IMR-90 (cell line): ENCODE measurements at regions not wholly inside any gene's neighbourhood (a gene's known extent, or its start where the extent isn't known, plus 50 kb on each side); places are given as distances from the start of the nearest gene placed in this dataset.

Experiments
- ATAC-seq: fragments of 200-7000 bp; cut with Tn5 transposase; 2 replicates; pipeline ENCODE4 v1.9.1; 2020; ENCODE audit warnings: low read depth, mild to moderate bottlenecking, moderate library complexity
- BruUV-seq: library from RNA; stranded (reverse); fragments of 400-500 nt; replicated peaks from 2 replicates; lab custom pipeline; 2021; lab: Mats Ljungman, UMichigan
- CTCF ChIA-PET: fragments of 300-600 bp; formaldehyde crosslinking; extraction: SDS; loops from one replicate; lab custom pipeline; 2021; ENCODE audit warnings: antibody characterized with exemption; lab: Yijun Ruan, JAX
- POLR2A ChIA-PET: fragments of 300-600 bp; sonication (Branson Sonifier 250); formaldehyde crosslinking; loops from one replicate; lab custom pipeline; 2022; ENCODE audit warnings: antibody characterized with exemption; ENCODE audit not compliant: unreplicated experiment; lab: Charles Lee
- DNase-seq: peaks from one replicate; pipeline ENCODE4 v3.0.0; 2013
- H2AFZ ChIP-seq: replicated peaks from 2 replicates; pipeline ENCODE3; 2013; ENCODE audit warnings: low read length, mild to moderate bottlenecking; ENCODE audit not compliant: poor library complexity
- H2AK5ac ChIP-seq: 2 replicates; pipeline ENCODE4 v1.6.1; 2013; ENCODE audit warnings: low read depth, low read length, inconsistent platforms
- H2AK9ac ChIP-seq: replicated peaks from 2 replicates; pipeline ENCODE3; 2013; ENCODE audit warnings: mild to moderate bottlenecking, low read depth, low read length, moderate library complexity; ENCODE audit not compliant: poor library complexity
- H2BK120ac ChIP-seq: 2 replicates; pipeline ENCODE4 v1.6.1; 2013; ENCODE audit warnings: low read depth, low read length, inconsistent platforms
- H2BK15ac ChIP-seq: 3 replicates; pipeline ENCODE4 v1.6.1; 2013; ENCODE audit warnings: low read depth, low read length, inconsistent platforms
- H2BK20ac ChIP-seq: 2 replicates; pipeline ENCODE4 v1.6.1; 2013; ENCODE audit warnings: low read depth, mild to moderate bottlenecking, inconsistent platforms, low read length, moderate library complexity
- H2BK5ac ChIP-seq: 2 replicates; pipeline ENCODE4 v1.6.1; 2013; ENCODE audit warnings: mild to moderate bottlenecking, low read depth, low read length, inconsistent platforms; ENCODE audit not compliant: poor library complexity, severe bottlenecking
- H3K14ac ChIP-seq: replicated peaks from 2 replicates; pipeline ENCODE4 v1.6.1; 2013; ENCODE audit warnings: low read depth, low read length, inconsistent platforms
- H3K18ac ChIP-seq: 2 replicates; pipeline ENCODE4 v1.6.1; 2013; ENCODE audit warnings: low read depth, low read length, control low read depth
- H3K23ac ChIP-seq: 2 replicates; pipeline ENCODE4 v1.6.1; 2013; ENCODE audit warnings: low read depth, low read length, inconsistent platforms
- H3K27ac ChIP-seq: 2 replicates; pipeline ENCODE4 v1.5.1; 2013; ENCODE audit warnings: mild to moderate bottlenecking, control low read depth, low read length; ENCODE audit not compliant: insufficient read depth
- H3K27me3 ChIP-seq: 2 replicates; pipeline ENCODE4 v1.6.1; 2013; ENCODE audit warnings: low read length; ENCODE audit not compliant: control insufficient read depth, insufficient read depth
- H3K36me3 ChIP-seq: 2 replicates; pipeline ENCODE4 v1.6.1; 2013; ENCODE audit warnings: low read length, mixed read lengths; ENCODE audit not compliant: control insufficient read depth, insufficient read depth
- H3K4ac ChIP-seq: 2 replicates; pipeline ENCODE4 v1.6.1; 2013; ENCODE audit warnings: low read depth, low read length, inconsistent platforms
- H3K4me1 ChIP-seq: 2 replicates; pipeline ENCODE4 v1.6.1; 2013; ENCODE audit warnings: low read length, mixed read lengths; ENCODE audit not compliant: control insufficient read depth, insufficient read depth
- H3K4me2 ChIP-seq: 2 replicates; pipeline ENCODE4 v1.6.1; 2013; ENCODE audit warnings: low read depth, mild to moderate bottlenecking, control low read depth, low read length, moderate library complexity
- H3K4me3 ChIP-seq: 2 replicates; pipeline ENCODE4 v1.5.1; 2013; ENCODE audit warnings: low read depth, mild to moderate bottlenecking, control low read depth, low read length, moderate library complexity; ENCODE audit not compliant: insufficient read depth
- H3K56ac ChIP-seq: 2 replicates; pipeline ENCODE4 v1.6.1; 2013; ENCODE audit warnings: low read length, inconsistent platforms; ENCODE audit not compliant: insufficient read depth; ENCODE audit errors: extremely low read depth
- H3K79me1 ChIP-seq, 2 experiments: 2 replicates each; pipeline ENCODE4 v1.6.1; 2013; ENCODE audit warnings: low read length in 2 of 2, inconsistent platforms in 1 of 2, low read depth in 1 of 2
- H3K9ac ChIP-seq: 2 replicates; pipeline ENCODE4 v1.6.1; 2013; ENCODE audit warnings: low read depth, low read length, control low read depth
- H3K9me1 ChIP-seq: 2 replicates; pipeline ENCODE4 v1.6.1; 2013; ENCODE audit warnings: low read length, inconsistent platforms; ENCODE audit not compliant: insufficient read depth
- H3K9me3 ChIP-seq: 2 replicates; pipeline ENCODE4 v1.6.1; 2013; ENCODE audit warnings: low read length; ENCODE audit not compliant: control insufficient read depth, insufficient read depth
- H4K20me1 ChIP-seq: 2 replicates; pipeline ENCODE4 v1.6.1; 2013; ENCODE audit warnings: low read length, inconsistent platforms; ENCODE audit not compliant: insufficient read depth
- H4K5ac ChIP-seq: 2 replicates; pipeline ENCODE4 v1.6.1; 2013; ENCODE audit warnings: mild to moderate bottlenecking, low read depth, low read length, control low read depth
- H4K8ac ChIP-seq, 2 experiments: 2 replicates each; pipeline ENCODE4 v1.6.1; 2013; ENCODE audit warnings: low read depth in 2 of 2, low read length in 2 of 2, control low read depth in 1 of 2, inconsistent platforms in 1 of 2
- H4K91ac ChIP-seq: 2 replicates; pipeline ENCODE4 v1.6.1; 2013; ENCODE audit warnings: low read depth, low read length, inconsistent platforms; ENCODE audit not compliant: insufficient read depth
- BHLHE40 ChIP-seq: fragments of 150-350 bp; IDR thresholded peaks from 2 replicates; pipeline ENCODE4 v1.6.1; 2016; ENCODE audit warnings: mild to moderate bottlenecking, low read depth, low read length
- CEBPB ChIP-seq: IDR thresholded peaks from 2 replicates; pipeline ENCODE4 v1.6.1; 2012; ENCODE audit warnings: low read depth, low read length, improper control_type of control experiment
- CHD1 ChIP-seq: IDR thresholded peaks from 2 replicates; pipeline ENCODE4 v1.6.1; 2012; ENCODE audit warnings: low read depth, low read length, improper control_type of control experiment
- FOS ChIP-seq: fragments of 150-350 bp; IDR thresholded peaks from 2 replicates; pipeline ENCODE4 v1.6.1; 2016; ENCODE audit warnings: low read depth, low read length
- MAZ ChIP-seq: IDR thresholded peaks from 2 replicates; pipeline ENCODE4 v1.6.1; 2012; ENCODE audit warnings: low read depth, mild to moderate bottlenecking, low read length, improper control_type of control experiment, moderate library complexity, borderline replicate concordance
- NFE2L2 ChIP-seq: fragments of 150-350 bp; IDR thresholded peaks from 2 replicates; pipeline ENCODE4 v1.6.1; 2016; ENCODE audit warnings: low read depth, mild to moderate bottlenecking, low read length
- RAD21 ChIP-seq: IDR thresholded peaks from 2 replicates; pipeline ENCODE4 v1.6.1; 2012; ENCODE audit warnings: low read length, improper control_type of control experiment
- WGBS, 2 experiments: methylation state at CpG; one replicate each; pipeline versions ENCODE4 v1.1.5 to v1.1.7; 2013; ENCODE audit warnings: missing lambda C conversion rate in 2 of 2; ENCODE audit not compliant: insufficient read length in 1 of 2; ENCODE audit errors: extremely low coverage in 2 of 2; 5-methylcytosine and 5-hydroxymethylcytosine counted together
- dilution Hi-C: fragments of 300-500 bp; cut with HindIII; formaldehyde crosslinking; loops from one replicate; pipeline ENCODE4 v1.14.3; 2018; ENCODE audit warnings: low sequenced_read_pairs; ENCODE audit not compliant: unreplicated experiment
- in situ Hi-C: fragments of 300-500 bp; cut with MboI; formaldehyde crosslinking; loops from 3 replicates; pipeline ENCODE4 v1.14.3; 2019; ENCODE audit warnings: low sequenced_read_pairs, inconsistent platforms, mixed read lengths
- intact Hi-C: fragments of 100-400 bp; cut with micrococcal nuclease; formaldehyde crosslinking; loops from 2 replicates; pipeline ENCODE4 v1.10.0; 2022
- TF ChIP-seq, protein P1 (sequence below): fragments of 150-350 bp; IDR thresholded peaks from 2 replicates; pipeline ENCODE4 v1.6.1; 2016; ENCODE audit warnings: low read depth, mild to moderate bottlenecking, low read length, moderate library complexity, borderline replicate concordance
- TF ChIP-seq, protein P2 (sequence below): conservative IDR thresholded peaks from 2 replicates; pipeline ENCODE4 v1.5.1; 2012; ENCODE audit warnings: mild to moderate bottlenecking, low read depth, low read length, improper control_type of control experiment

DNA sequence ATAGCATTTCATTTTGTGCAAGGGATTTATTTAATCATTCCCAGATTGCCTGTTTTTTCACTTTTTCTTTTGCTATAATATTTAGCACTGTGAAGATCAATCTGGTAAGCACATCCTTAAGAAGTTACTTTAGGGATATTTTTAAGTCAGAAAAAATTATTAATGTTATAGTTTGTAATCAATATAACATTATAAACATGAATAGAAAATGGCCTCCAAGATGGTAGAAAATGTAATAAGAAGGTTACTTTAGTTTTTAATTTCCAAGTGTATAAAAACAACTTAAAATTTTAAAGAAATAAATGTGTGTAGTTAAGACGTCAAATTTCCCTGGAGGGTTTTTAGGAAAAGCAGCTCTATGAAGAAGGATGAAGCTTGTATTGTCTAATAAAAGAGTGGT, 81.9 kb upstream of the SERPINE2 start:
- no peaks in the 10 kb centered on the region for H4K20me1 ChIP-seq
- DNase-seq, result no peak
- H4K5ac ChIP-seq, result no peak overlapping the region
- no peaks in the 10 kb centered on the region for H3K36me3 ChIP-seq
- no peak overlapping the region for H3K4ac ChIP-seq
- no CpG with 5 or more reads among the region's 1 CpG for WGBS, 2 experiments
- intact Hi-C loops (no loop called here), dilution Hi-C loops (no loop called here), in situ Hi-C loops (no loop called here)
- no peak overlapping the region for H3K9ac ChIP-seq
- TF ChIP-seq FOS, result no peak
- TF ChIP-seq RAD21, result no peak
- TF ChIP-seq, protein P1, sequence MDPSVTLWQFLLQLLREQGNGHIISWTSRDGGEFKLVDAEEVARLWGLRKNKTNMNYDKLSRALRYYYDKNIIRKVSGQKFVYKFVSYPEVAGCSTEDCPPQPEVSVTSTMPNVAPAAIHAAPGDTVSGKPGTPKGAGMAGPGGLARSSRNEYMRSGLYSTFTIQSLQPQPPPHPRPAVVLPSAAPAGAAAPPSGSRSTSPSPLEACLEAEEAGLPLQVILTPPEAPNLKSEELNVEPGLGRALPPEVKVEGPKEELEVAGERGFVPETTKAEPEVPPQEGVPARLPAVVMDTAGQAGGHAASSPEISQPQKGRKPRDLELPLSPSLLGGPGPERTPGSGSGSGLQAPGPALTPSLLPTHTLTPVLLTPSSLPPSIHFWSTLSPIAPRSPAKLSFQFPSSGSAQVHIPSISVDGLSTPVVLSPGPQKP, result no peak
- no peak for TF ChIP-seq MAZ
- TF ChIP-seq, protein P2, sequence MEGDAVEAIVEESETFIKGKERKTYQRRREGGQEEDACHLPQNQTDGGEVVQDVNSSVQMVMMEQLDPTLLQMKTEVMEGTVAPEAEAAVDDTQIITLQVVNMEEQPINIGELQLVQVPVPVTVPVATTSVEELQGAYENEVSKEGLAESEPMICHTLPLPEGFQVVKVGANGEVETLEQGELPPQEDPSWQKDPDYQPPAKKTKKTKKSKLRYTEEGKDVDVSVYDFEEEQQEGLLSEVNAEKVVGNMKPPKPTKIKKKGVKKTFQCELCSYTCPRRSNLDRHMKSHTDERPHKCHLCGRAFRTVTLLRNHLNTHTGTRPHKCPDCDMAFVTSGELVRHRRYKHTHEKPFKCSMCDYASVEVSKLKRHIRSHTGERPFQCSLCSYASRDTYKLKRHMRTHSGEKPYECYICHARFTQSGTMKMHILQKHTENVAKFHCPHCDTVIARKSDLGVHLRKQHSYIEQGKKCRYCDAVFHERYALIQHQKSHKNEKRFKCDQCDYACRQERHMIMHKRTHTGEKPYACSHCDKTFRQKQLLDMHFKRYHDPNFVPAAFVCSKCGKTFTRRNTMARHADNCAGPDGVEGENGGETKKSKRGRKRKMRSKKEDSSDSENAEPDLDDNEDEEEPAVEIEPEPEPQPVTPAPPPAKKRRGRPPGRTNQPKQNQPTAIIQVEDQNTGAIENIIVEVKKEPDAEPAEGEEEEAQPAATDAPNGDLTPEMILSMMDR, result no peak
- TF ChIP-seq CHD1, result no peak
- TF ChIP-seq NFE2L2, result no peak
- TF ChIP-seq BHLHE40, result no peak
- no peak for TF ChIP-seq CEBPB
- ChIA-PET POLR2A (no interaction called here), CTCF (no interaction called here)
- peaks cover 3% of the 10 kb centered on the region for H3K9me3 ChIP-seq
- no peak overlapping the region for H3K4me3 ChIP-seq
- no peak overlapping the region for H3K27ac ChIP-seq
- H3K4me2 ChIP-seq, result no peak overlapping the region
- no peaks in the 10 kb centered on the region for H3K9me1 ChIP-seq
- no peak overlapping the region for H3K18ac ChIP-seq
- H3K4me1 ChIP-seq, result no peaks in the 10 kb centered on the region
- H4K91ac ChIP-seq, result no peak overlapping the region
- no peak overlapping the region for H2BK120ac ChIP-seq
- no peak for ATAC-seq
- no peak overlapping the region for H3K14ac ChIP-seq
- H2BK20ac ChIP-seq, result no peak overlapping the region
- no peak overlapping the region for H2BK15ac ChIP-seq
- H4K8ac ChIP-seq, result no peak overlapping the region
- H2AK9ac ChIP-seq, result no peak overlapping the region
- no peaks in the 10 kb centered on the region for H3K79me1 ChIP-seq
- no peak overlapping the region for H3K56ac ChIP-seq
- no TSS peak for BruUV-seq
- no peak overlapping the region for H2BK5ac ChIP-seq
- H3K27me3 ChIP-seq, result no peaks in the 10 kb centered on the region
- no peak overlapping the region for H2AFZ ChIP-seq
- H2AK5ac ChIP-seq, result no peak overlapping the region
- no peak overlapping the region for H3K23ac ChIP-seq
